PC-9 (cell line): ENCODE measurements at regions not wholly inside any gene's neighbourhood (a gene's known extent, or its start where the extent isn't known, plus 50 kb on each side); places are given as distances from the start of the nearest gene placed in this dataset.

ENCODE experiments used
- BruUV-seq: library from RNA; stranded (reverse); fragments of 400-500 nt; replicated peaks from 2 replicates; lab custom pipeline; 2021; lab: Mats Ljungman, UMichigan
- CTCF ChIA-PET: fragments of 300-600 bp; sonication (Branson Sonifier 250); formaldehyde crosslinking; loops from one replicate; lab custom pipeline; 2022; ENCODE audit warnings: antibody characterized with exemption; lab: Charles Lee
- POLR2A ChIA-PET: fragments of 300-600 bp; sonication (Branson Sonifier 250); formaldehyde crosslinking; loops from one replicate; lab custom pipeline; 2022; ENCODE audit warnings: antibody characterized with exemption; ENCODE audit not compliant: unreplicated experiment; lab: Charles Lee
- DNase-seq, 2 experiments: peaks; one replicate each; pipeline versions ENCODE4 v3.0.0 to v3.0.0-alpha.2; 2015 to 2022; ENCODE audit warnings: mixed read lengths in 1 of 2
- H2AFZ ChIP-seq: fragments of 200-600 bp; sonication (generic); 2 replicates; pipeline ENCODE4 v1.8.1; 2017; ENCODE audit warnings: antibody characterized with exemption
- H3F3A ChIP-seq: fragments of 200-600 bp; sonication (generic); 2 replicates; pipeline ENCODE4 v1.8.1; 2017; ENCODE audit warnings: antibody characterized with exemption, mild to moderate bottlenecking, low read depth; ENCODE audit not compliant: insufficient read depth
- H3K27ac ChIP-seq: fragments of 200-600 bp; sonication (generic); 2 replicates; pipeline ENCODE4 v1.6.1; 2016; ENCODE audit warnings: mixed run types
- H3K27me3 ChIP-seq: fragments of 200-600 bp; sonication (generic); 2 replicates; pipeline ENCODE4 v1.6.1; 2016; ENCODE audit warnings: low read depth, mixed run types; ENCODE audit not compliant: insufficient read depth
- H3K36me3 ChIP-seq: fragments of 200-600 bp; sonication (generic); 2 replicates; pipeline ENCODE4 v1.6.1; 2016; ENCODE audit warnings: low read depth, mixed run types
- H3K4me1 ChIP-seq: fragments of 200-600 bp; sonication (generic); replicated peaks from 2 replicates; pipeline ENCODE4 v1.6.1; 2016; ENCODE audit warnings: mixed run types; ENCODE audit not compliant: insufficient read depth
- H3K4me2 ChIP-seq: fragments of 200-600 bp; sonication (generic); 2 replicates; pipeline ENCODE4 v1.6.1; 2017; ENCODE audit warnings: mixed run types
- H3K4me3 ChIP-seq: fragments of 200-600 bp; sonication (generic); 2 replicates; pipeline ENCODE4 v1.6.1; 2016; ENCODE audit warnings: mixed run types
- H3K79me2 ChIP-seq: fragments of 200-600 bp; sonication (generic); 2 replicates; pipeline ENCODE4 v1.6.1; 2017; ENCODE audit warnings: low read depth, mixed run types
- H3K9me2 ChIP-seq: fragments of 200-600 bp; sonication (generic); 2 replicates; pipeline ENCODE4 v1.8.1; 2017; ENCODE audit warnings: mild to moderate bottlenecking; ENCODE audit not compliant: insufficient read depth
- H3K9me3 ChIP-seq: fragments of 200-600 bp; sonication (generic); 2 replicates; pipeline ENCODE4 v1.8.1; 2016; ENCODE audit warnings: low read depth; ENCODE audit not compliant: insufficient read depth
- H4K20me1 ChIP-seq: fragments of 200-600 bp; sonication (generic); 2 replicates; pipeline ENCODE4 v1.8.1; 2017; ENCODE audit not compliant: insufficient read depth
- CTCF ChIP-seq: fragments of 200-600 bp; sonication (generic); conservative IDR thresholded peaks from 2 replicates; pipeline ENCODE4 v1.6.1; 2017; ENCODE audit warnings: mixed run types, antibody characterized with exemption, mild to moderate bottlenecking, moderate library complexity
- EZH2 ChIP-seq: fragments of 200-600 bp; sonication (generic); IDR thresholded peaks from 2 replicates; pipeline ENCODE4 v1.8.0; 2017; ENCODE audit warnings: antibody characterized with exemption, low read depth
- intact Hi-C: fragments of 100-400 bp; cut with micrococcal nuclease; formaldehyde crosslinking; loops from one replicate; pipeline ENCODE4 v1.10.0; 2022; ENCODE audit not compliant: unreplicated experiment

GRCh38 chr12:19692091-19692490 lies 252.8 kb downstream of the AEBP2 start:
- H3K4me2 ChIP-seq = no peak overlapping the region
- H2AFZ ChIP-seq = no peak overlapping the region
- no peaks in the 10 kb centered on the region for H3K79me2 ChIP-seq
- ChIA-PET CTCF (no interaction called here), POLR2A (no interaction called here)
- H3F3A ChIP-seq = no peaks in the 10 kb centered on the region
- no peaks in the 10 kb centered on the region for H4K20me1 ChIP-seq
- no peaks in the 10 kb centered on the region for H3K9me2 ChIP-seq
- BruUV-seq = no TSS peak
- H3K36me3 ChIP-seq = no peaks in the 10 kb centered on the region
- H3K27me3 ChIP-seq = no peaks in the 10 kb centered on the region
- no peak for DNase-seq
- no peak for TF ChIP-seq EZH2
- TF ChIP-seq CTCF = no peak
- no peaks in the 10 kb centered on the region for H3K9me3 ChIP-seq
- no peak overlapping the region for H3K27ac ChIP-seq
- H3K4me1 ChIP-seq = no peaks in the 10 kb centered on the region
- no peak overlapping the region for H3K4me3 ChIP-seq
- intact Hi-C loops = no loop called here

- POLR2A ChIA-PET = no interaction called here
- Histone ChIP-seq H3K4me1 (no peaks in the 10 kb centered on the region), H3F3A (no peaks in the 10 kb centered on the region), H3K9me3 (no peaks in the 10 kb centered on the region), H3K27me3 (no peaks in the 10 kb centered on the region), H3K27ac (no peak overlapping the region), H3K4me2 (no peak overlapping the region), H3K36me3 (no peaks in the 10 kb centered on the region), H3K9me2 (no peaks in the 10 kb centered on the region), H4K20me1 (no peaks in the 10 kb centered on the region), H3K4me3 (no peak overlapping the region), H3K79me2 (no peaks in the 10 kb centered on the region), H2AFZ (no peak overlapping the region)
- no peak for DNase-seq
- intact Hi-C loops = no loop called here
- no peak for TF ChIP-seq EZH2
- TF ChIP-seq CTCF = no peak
- no TSS peak for BruUV-seq
- CTCF ChIA-PET = no interaction called here
These were observed 253.3 kb downstream of the AEBP2 start for GRCh38 chr12:19692566-19692965.

GRCh38 chr12:19694627-19695026 lies 255.3 kb downstream of the AEBP2 start:
- POLR2A ChIA-PET = interaction anchor here (0.6 kb wide), 1 partner anchor 165 kb away, joined by 5 read pairs; no protein-coding TSS in a partner anchor
- no TSS peak for BruUV-seq
- H3K9me2 ChIP-seq = no peaks in the 10 kb centered on the region

More at GRCh38 chr12:19694627-19695026, 255.3 kb downstream of the AEBP2 start:
- Histone ChIP-seq H3K27ac (no peak overlapping the region), H3F3A (no peaks in the 10 kb centered on the region), H3K4me2 (no peak overlapping the region), H3K4me3 (no peak overlapping the region), H2AFZ (no peak overlapping the region), H3K36me3 (no peaks in the 10 kb centered on the region), H3K9me3 (no peaks in the 10 kb centered on the region), H3K4me1 (no peaks in the 10 kb centered on the region), H3K79me2 (no peaks in the 10 kb centered on the region), H4K20me1 (no peaks in the 10 kb centered on the region), H3K27me3 (no peaks in the 10 kb centered on the region)
- no peak for DNase-seq
- intact Hi-C loops = no loop called here
- CTCF ChIA-PET = no interaction called here
- TF ChIP-seq EZH2 (no peak), CTCF (no peak)
